MM.1S (cell line): ENCODE measurements at regions not wholly inside any gene's neighbourhood (a gene's known extent, or its start where the extent isn't known, plus 50 kb on each side); places are given as distances from the start of the nearest gene placed in this dataset.

Experiments
- DNase-seq: peaks from one replicate; pipeline ENCODE4 v3.0.0-alpha.2; 2015
- H2AFZ ChIP-seq: fragments of 300-600 bp; sonication (generic); 2 replicates; pipeline ENCODE4 v1.6.0; 2016; ENCODE audit warnings: antibody characterized with exemption, low read length
- H3F3A ChIP-seq: fragments of 300-600 bp; sonication (generic); 2 replicates; pipeline ENCODE4 v1.6.1; 2016; ENCODE audit warnings: mild to moderate bottlenecking, antibody characterized with exemption, low read length, moderate library complexity, mixed read lengths; ENCODE audit not compliant: insufficient read depth
- H3K27ac ChIP-seq: fragments of 300-600 bp; sonication (generic); 2 replicates; pipeline ENCODE4 v1.5.1; 2016; ENCODE audit warnings: mild to moderate bottlenecking, low read length
- H3K27me3 ChIP-seq: fragments of 300-600 bp; sonication (generic); replicated peaks from 2 replicates; pipeline ENCODE4 v1.6.0; 2016; ENCODE audit warnings: low read length; ENCODE audit not compliant: insufficient read depth
- H3K36me3 ChIP-seq: fragments of 300-600 bp; sonication (generic); replicated peaks from 2 replicates; pipeline ENCODE4 v1.6.1; 2016; ENCODE audit warnings: mild to moderate bottlenecking, low read length, mixed read lengths; ENCODE audit not compliant: insufficient read depth
- H3K4me1 ChIP-seq: fragments of 300-600 bp; sonication (generic); 2 replicates; pipeline ENCODE4 v1.6.1; 2016; ENCODE audit warnings: low read length, mixed read lengths
- H3K4me2 ChIP-seq: fragments of 300-600 bp; sonication (generic); 2 replicates; pipeline ENCODE4 v1.6.0; 2016; ENCODE audit warnings: low read depth, low read length
- H3K4me3 ChIP-seq: fragments of 300-600 bp; sonication (generic); 2 replicates; pipeline ENCODE4 v1.5.1; 2016; ENCODE audit warnings: low read length, mixed read lengths
- H3K79me2 ChIP-seq: fragments of 300-600 bp; sonication (generic); 2 replicates; pipeline ENCODE4 v1.6.1; 2016; ENCODE audit warnings: mixed run types, low read length, mixed read lengths
- H3K9ac ChIP-seq: fragments of 300-600 bp; sonication (generic); 2 replicates; pipeline ENCODE4 v1.6.1; 2016; ENCODE audit warnings: low read length, mixed read lengths
- H3K9me2 ChIP-seq: fragments of 300-600 bp; sonication (generic); replicated peaks from 2 replicates; pipeline ENCODE4 v1.6.1; 2016; ENCODE audit warnings: mild to moderate bottlenecking, low read length, mixed read lengths; ENCODE audit not compliant: insufficient read depth
- H3K9me3 ChIP-seq: fragments of 300-600 bp; sonication (generic); replicated peaks from 2 replicates; pipeline ENCODE4 v1.6.1; 2016; ENCODE audit warnings: mild to moderate bottlenecking, low read length, mixed read lengths; ENCODE audit not compliant: insufficient read depth
- H4K20me1 ChIP-seq: fragments of 300-600 bp; sonication (generic); 2 replicates; pipeline ENCODE4 v1.6.1; 2016; ENCODE audit warnings: mild to moderate bottlenecking, low read length, moderate library complexity, mixed read lengths; ENCODE audit not compliant: insufficient read depth
- CTCF ChIP-seq: fragments of 300-600 bp; sonication (generic); IDR thresholded peaks from 2 replicates; pipeline ENCODE4 v1.5.1; 2016; ENCODE audit warnings: antibody characterized with exemption, low read length, mixed read lengths
- EZH2 ChIP-seq: fragments of 300-600 bp; sonication (generic); optimal IDR thresholded peaks from 2 replicates; pipeline ENCODE3; 2017; ENCODE audit warnings: low read depth, mild to moderate bottlenecking, antibody characterized with exemption, low read length, mixed read lengths
- EZH2phosphoT487 ChIP-seq: fragments of 300-600 bp; sonication (generic); IDR thresholded peaks from 2 replicates; pipeline ENCODE4 v1.6.1; 2018; ENCODE audit warnings: antibody characterized with exemption, low read length

- Histone ChIP-seq H3K4me2 (no peak overlapping the region), H3F3A (no peaks in the 10 kb centered on the region), H3K4me1 (no peaks in the 10 kb centered on the region), H3K4me3 (no peak overlapping the region), H3K27ac (no peak overlapping the region), H3K79me2 (no peaks in the 10 kb centered on the region), H3K27me3 (no peaks in the 10 kb centered on the region), H3K9me2 (no peaks in the 10 kb centered on the region), H3K9me3 (no peaks in the 10 kb centered on the region), H4K20me1 (no peaks in the 10 kb centered on the region), H3K9ac (no peak overlapping the region), H3K36me3 (no peaks in the 10 kb centered on the region), H2AFZ (no peak overlapping the region)
- no peak for TF ChIP-seq EZH2
- no peak for TF ChIP-seq CTCF
- no peak for TF ChIP-seq EZH2phosphoT487
- no peak for DNase-seq
These were observed 688.8 kb downstream of the TMEM121 start for GRCh38 chr14:106215229-106215628.

DNA sequence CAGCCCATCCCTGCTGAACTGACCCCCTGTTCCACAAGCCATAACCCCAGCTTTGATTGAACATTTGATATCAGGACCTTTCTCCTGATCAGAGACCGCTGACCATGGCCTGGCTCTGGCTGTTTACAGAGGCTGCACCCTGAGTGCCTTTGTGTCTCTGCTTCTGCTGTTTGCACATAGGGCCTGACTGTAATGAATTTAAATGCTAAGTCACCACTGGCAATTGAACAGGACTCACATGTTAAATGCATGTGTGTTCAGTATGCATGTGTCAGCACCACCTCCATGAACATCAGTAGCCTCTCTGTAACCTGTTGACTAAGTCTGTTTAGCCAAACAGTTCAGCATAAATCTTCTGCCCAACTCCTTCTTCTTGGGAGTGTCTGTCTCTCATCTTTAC, 690.3 kb downstream of the TMEM121 start:
- no peak for DNase-seq
- Histone ChIP-seq H3K9ac (no peak overlapping the region), H4K20me1 (no peaks in the 10 kb centered on the region), H3K36me3 (no peaks in the 10 kb centered on the region), H3K9me2 (no peaks in the 10 kb centered on the region), H3K79me2 (no peaks in the 10 kb centered on the region), H3F3A (no peaks in the 10 kb centered on the region), H2AFZ (no peak overlapping the region), H3K4me1 (no peaks in the 10 kb centered on the region), H3K27ac (no peak overlapping the region), H3K9me3 (no peaks in the 10 kb centered on the region), H3K4me2 (no peak overlapping the region), H3K4me3 (no peak overlapping the region), H3K27me3 (no peaks in the 10 kb centered on the region)
- TF ChIP-seq EZH2 (no peak), EZH2phosphoT487 (no peak), CTCF (no peak)

- H3F3A ChIP-seq = no peaks in the 10 kb centered on the region
- H3K9ac ChIP-seq = no peak overlapping the region
- H3K4me2 ChIP-seq = no peak overlapping the region
- no peak overlapping the region for H2AFZ ChIP-seq
- no peaks in the 10 kb centered on the region for H3K27me3 ChIP-seq
- TF ChIP-seq EZH2phosphoT487 = no peak
- no peak for TF ChIP-seq EZH2
- TF ChIP-seq CTCF = no peak
- no peaks in the 10 kb centered on the region for H3K9me3 ChIP-seq
- H3K9me2 ChIP-seq = no peaks in the 10 kb centered on the region
- H3K79me2 ChIP-seq = no peaks in the 10 kb centered on the region
- no peaks in the 10 kb centered on the region for H3K36me3 ChIP-seq
- no peak overlapping the region for H3K27ac ChIP-seq
- H4K20me1 ChIP-seq = no peaks in the 10 kb centered on the region
- no peaks in the 10 kb centered on the region for H3K4me1 ChIP-seq
- no peak overlapping the region for H3K4me3 ChIP-seq
- peak; percentile 4 for DNase-seq
These were observed 691.8 kb downstream of the TMEM121 start for GRCh38 chr14:106218174-106218573.
